ENCODE measurements at regions not wholly inside any gene's neighbourhood (a gene's known extent, or its start where the extent isn't known, plus 50 kb on each side); places are given as distances from the start of the nearest gene placed in this dataset.
A peak's percentile ranks its signal among the peaks of the same experiment; 100 is the strongest.

- Mint-ChIP-seq H3K9me3 (ENCODE audit: unreplicated experiment) (peaks cover 4% of the 10 kb centered on the region), H3K27me3 (ENCODE audit: unreplicated experiment) (no peaks in the 10 kb centered on the region), H3K36me3 (ENCODE audit: unreplicated experiment) (no peaks in the 10 kb centered on the region), H3K4me3 (ENCODE audit: unreplicated experiment) (no peak overlapping the region), H3K4me1 (ENCODE audit: unreplicated experiment) (peaks cover 19% of the 10 kb centered on the region), H3K27ac (ENCODE audit: unreplicated experiment) (peak overlapping the region; percentile 36)
- no peak for DNase-seq (ENCODE audit: extremely low spot score, unreplicated experiment)
- TF ChIP-seq CTCF (IDR thresholded peaks at IDR 0.05), result no peak
Observed at GRCh38 chr1:82273816-82274215, 473.1 kb downstream of the ADGRL2 start.

- H3K4me3 Mint-ChIP-seq (ENCODE audit: unreplicated experiment), result no peak overlapping the region
- H3K27ac Mint-ChIP-seq (ENCODE audit: unreplicated experiment), result peak overlapping the region; percentile 45
- TF ChIP-seq CTCF (IDR thresholded peaks at IDR 0.05), result no peak
- H3K4me1 Mint-ChIP-seq (ENCODE audit: unreplicated experiment), result peaks cover 42% of the 10 kb centered on the region
- H3K27me3 Mint-ChIP-seq (ENCODE audit: unreplicated experiment), result no peaks in the 10 kb centered on the region
- H3K9me3 Mint-ChIP-seq (ENCODE audit: unreplicated experiment), result peaks cover 4% of the 10 kb centered on the region
- no peak for DNase-seq (ENCODE audit: extremely low spot score, unreplicated experiment)
- H3K36me3 Mint-ChIP-seq (ENCODE audit: unreplicated experiment), result no peaks in the 10 kb centered on the region
Observed at GRCh38 chr1:82269431-82269830, 468.7 kb downstream of the ADGRL2 start.

GRCh38 chr1:82268826-82269225 is 468.1 kb downstream of the ADGRL2 start:
- Mint-ChIP-seq H3K4me1 (ENCODE audit: unreplicated experiment) (peaks cover 40% of the 10 kb centered on the region), H3K27ac (ENCODE audit: unreplicated experiment) (peak overlapping the region; percentile 45), H3K27me3 (ENCODE audit: unreplicated experiment) (no peaks in the 10 kb centered on the region), H3K4me3 (ENCODE audit: unreplicated experiment) (no peak overlapping the region), H3K9me3 (ENCODE audit: unreplicated experiment) (peaks cover 4% of the 10 kb centered on the region), H3K36me3 (ENCODE audit: unreplicated experiment) (no peaks in the 10 kb centered on the region)
- TF ChIP-seq CTCF (IDR thresholded peaks at IDR 0.05), result no peak
- no peak for DNase-seq (ENCODE audit: extremely low spot score, unreplicated experiment)

GRCh38 chr1:82266351-82266750 is 465.6 kb downstream of the ADGRL2 start:
- peak overlapping the region; percentile 13 for H3K27ac Mint-ChIP-seq (ENCODE audit: unreplicated experiment)
- H3K36me3 Mint-ChIP-seq (ENCODE audit: unreplicated experiment), result no peaks in the 10 kb centered on the region
- peaks cover 38% of the 10 kb centered on the region for H3K4me1 Mint-ChIP-seq (ENCODE audit: unreplicated experiment)
- no peak overlapping the region for H3K4me3 Mint-ChIP-seq (ENCODE audit: unreplicated experiment)
- TF ChIP-seq CTCF (IDR thresholded peaks at IDR 0.05), result no peak
- DNase-seq (ENCODE audit: extremely low spot score, unreplicated experiment), result no peak
- H3K27me3 Mint-ChIP-seq (ENCODE audit: unreplicated experiment), result no peaks in the 10 kb centered on the region
- peaks cover 4% of the 10 kb centered on the region for H3K9me3 Mint-ChIP-seq (ENCODE audit: unreplicated experiment)

GRCh38 chr1:82265436-82265835 is 464.7 kb downstream of the ADGRL2 start:
- TF ChIP-seq CTCF (IDR thresholded peaks at IDR 0.05), result no peak
- peaks cover 3% of the 10 kb centered on the region for H3K9me3 Mint-ChIP-seq (ENCODE audit: unreplicated experiment)
- DNase-seq (ENCODE audit: extremely low spot score, unreplicated experiment), result no peak
- H3K4me3 Mint-ChIP-seq (ENCODE audit: unreplicated experiment), result no peak overlapping the region
- peaks cover 46% of the 10 kb centered on the region for H3K4me1 Mint-ChIP-seq (ENCODE audit: unreplicated experiment)
- H3K27me3 Mint-ChIP-seq (ENCODE audit: unreplicated experiment), result no peaks in the 10 kb centered on the region
- no peaks in the 10 kb centered on the region for H3K36me3 Mint-ChIP-seq (ENCODE audit: unreplicated experiment)
- H3K27ac Mint-ChIP-seq (ENCODE audit: unreplicated experiment), result no peak overlapping the region

Data from osteocyte (in vitro differentiated cells).